CD14-positive monocyte (primary cell): ENCODE measurements at regions not wholly inside any gene's neighbourhood (a gene's known extent, or its start where the extent isn't known, plus 50 kb on each side); places are given as distances from the start of the nearest gene placed in this dataset.
A peak's percentile ranks its signal among the peaks of the same experiment; 100 is the strongest.

Experiments used
- DNase-seq, 3 donors: peaks; one replicate each; pipeline ENCODE4 v3.0.0-alpha.2; 2011 to 2022
- H2AFZ ChIP-seq: 2 replicates; pipeline ENCODE4 v1.6.0; 2012; ENCODE audit warnings: mild to moderate bottlenecking, low read depth, low read length, inconsistent platforms; ENCODE audit not compliant: insufficient read depth, poor library complexity, severe bottlenecking
- H3K27ac ChIP-seq, 2 donors: 1 replicate in 1 of 2; 2 replicates in 1 of 2; pipeline ENCODE4 v1.5.1; 2012 to 2013; ENCODE audit warnings: low read length in 2 of 2, control low read depth in 1 of 2, inconsistent platforms in 1 of 2, low read depth in 1 of 2, mild to moderate bottlenecking in 1 of 2
- H3K27me3 ChIP-seq, 2 donors: one replicate each; pipeline versions ENCODE4 v1.6.0 to v1.6.1; 2011 to 2013; ENCODE audit warnings: low read length in 2 of 2; ENCODE audit not compliant: control insufficient read depth in 2 of 2, insufficient read depth in 2 of 2
- H3K36me3 ChIP-seq, 2 donors: replicated peaks in 1 of 2; 1 replicate in 1 of 2; 2 replicates in 1 of 2; pipeline versions ENCODE4 v1.5.1 to v1.6.1; 2012 to 2013; ENCODE audit warnings: low read length in 2 of 2, control low read depth in 1 of 2, inconsistent platforms in 1 of 2, mild to moderate bottlenecking in 1 of 2; ENCODE audit not compliant: insufficient read depth in 2 of 2, control insufficient read depth in 1 of 2
- H3K4me1 ChIP-seq, 2 donors: 1 replicate in 1 of 2; 2 replicates in 1 of 2; pipeline versions ENCODE4 v1.5.1 to v1.6.1; 2012 to 2013; ENCODE audit warnings: low read length in 2 of 2, control low read depth in 1 of 2, inconsistent platforms in 1 of 2, mild to moderate bottlenecking in 1 of 2, moderate library complexity in 1 of 2; ENCODE audit not compliant: insufficient read depth in 2 of 2, control insufficient read depth in 1 of 2
- H3K4me2 ChIP-seq: replicated peaks from 2 replicates; pipeline ENCODE3; 2012; ENCODE audit warnings: low read length, moderate library complexity, mild to moderate bottlenecking; ENCODE audit not compliant: poor library complexity, severe bottlenecking; ENCODE audit errors: extremely low read depth
- H3K4me3 ChIP-seq, 3 experiments: fragments of 200-600 bp in 1 of 3; sonication (generic) in 1 of 3; replicated peaks in 1 of 3; 1 replicate in 2 of 3; 2 replicates in 1 of 3; pipeline ENCODE4 v1.5.1; 2011 to 2013; ENCODE audit warnings: low read length in 3 of 3, mild to moderate bottlenecking in 3 of 3, control low read depth in 2 of 3, low read depth in 2 of 3, inconsistent platforms in 1 of 3, moderate library complexity in 1 of 3
- H3K79me2 ChIP-seq: 2 replicates; pipeline ENCODE4 v1.6.0; 2012; ENCODE audit warnings: mild to moderate bottlenecking, control low read depth, inconsistent platforms, low read length, moderate library complexity; ENCODE audit not compliant: insufficient read depth
- H3K9ac ChIP-seq: 2 replicates; pipeline ENCODE4 v1.6.0; 2017; ENCODE audit warnings: low read length, mild to moderate bottlenecking; ENCODE audit not compliant: insufficient read depth, poor library complexity, severe bottlenecking
- H3K9me3 ChIP-seq, 2 donors: replicated peaks in 1 of 2; 1 replicate in 1 of 2; 2 replicates in 1 of 2; pipeline versions ENCODE4 v1.5.1 to v1.6.1; 2012 to 2013; ENCODE audit warnings: low read length in 2 of 2, control low read depth in 1 of 2; ENCODE audit not compliant: control insufficient read depth in 1 of 2, insufficient read depth in 1 of 2
- H4K20me1 ChIP-seq: 2 replicates; pipeline ENCODE4 v1.6.0; 2012; ENCODE audit warnings: mild to moderate bottlenecking, low read length, control low read depth, moderate library complexity; ENCODE audit not compliant: insufficient read depth
- H3K27ac Mint-ChIP-seq, 7 donors: one replicate each; pipeline ENCODE4 v1.8.0; 2020; ENCODE audit warnings: mild to moderate bottlenecking in 7 of 7, mixed read lengths in 7 of 7, moderate library complexity in 6 of 7, inconsistent platforms in 2 of 7
- H3K27me3 Mint-ChIP-seq, 3 donors: one replicate each; pipeline ENCODE4 v1.8.0; 2021 to 2022; ENCODE audit warnings: low read depth in 3 of 3, mild to moderate bottlenecking in 3 of 3, mixed read lengths in 3 of 3, moderate library complexity in 3 of 3, inconsistent platforms in 1 of 3
- H3K36me3 Mint-ChIP-seq, 2 donors: one replicate each; pipeline ENCODE4 v1.8.0; 2020; ENCODE audit warnings: mixed read lengths in 2 of 2, inconsistent platforms in 1 of 2, mild to moderate bottlenecking in 1 of 2
- H3K4me1 Mint-ChIP-seq: one replicate; pipeline ENCODE4 v1.8.0; 2020; ENCODE audit warnings: mild to moderate bottlenecking, mixed read lengths
- H3K4me3 Mint-ChIP-seq, 2 donors: one replicate each; pipeline ENCODE4 v1.8.0; 2020; ENCODE audit warnings: mild to moderate bottlenecking in 2 of 2, mixed read lengths in 2 of 2, moderate library complexity in 1 of 2
- H3K9me3 Mint-ChIP-seq, 7 donors: one replicate each; pipeline ENCODE4 v1.8.0; 2020 to 2022; ENCODE audit warnings: mixed read lengths in 7 of 7, mild to moderate bottlenecking in 6 of 7, moderate library complexity in 6 of 7, inconsistent platforms in 2 of 7
- WGBS: methylation state at CpG from one replicate; pipeline ENCODE4 v1.1.5; 2013; ENCODE audit warnings: missing lambda C conversion rate; ENCODE audit not compliant: insufficient coverage; 5-methylcytosine and 5-hydroxymethylcytosine counted together
- intact Hi-C, 2 donors: fragments of 100-400 bp; cut with micrococcal nuclease; formaldehyde crosslinking; loops; one replicate each; pipeline versions ENCODE4 v1.15.0 to v1.15.1; 2023
- TF ChIP-seq, protein P1 (sequence below): fragments of 200-600 bp; IDR thresholded peaks from one replicate; pipeline ENCODE4 v1.8.0; 2022; ENCODE audit warnings: antibody characterized with exemption, mild to moderate bottlenecking

DNA sequence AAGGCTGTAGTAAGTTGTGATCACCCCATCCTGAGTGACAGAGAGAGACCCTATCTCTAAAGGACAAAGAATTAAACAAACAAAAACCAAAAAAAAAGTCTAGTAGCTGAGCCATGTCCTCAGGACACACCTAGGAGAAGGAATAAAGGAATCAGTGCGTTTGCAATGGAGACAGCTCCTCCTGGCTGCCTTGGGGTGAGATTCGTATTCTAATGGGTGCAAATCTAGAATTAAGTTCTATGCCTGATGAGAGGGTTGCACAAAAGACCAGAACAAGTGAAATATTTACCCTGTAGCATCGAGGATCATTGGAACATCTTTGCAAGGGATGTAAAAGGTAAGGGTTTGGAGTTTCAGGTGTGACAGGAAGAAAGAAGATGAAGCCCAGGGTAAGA lies 70.3 kb upstream of the BMAL1 start:
- peak overlapping the region; percentile 62 to 83 for H3K27ac ChIP-seq
- no peak for DNase-seq
- 78% methylated on average over 3 of the region's 3 CpGs for whole genome bisulfite sequencing
- peak overlapping the region; percentile 67 for H3K9ac ChIP-seq
- no peaks in the 10 kb centered on the region for H4K20me1 ChIP-seq
- Mint-ChIP-seq H3K4me1 (peaks cover 44% of the 10 kb centered on the region), H3K9me3 (no peaks in the 10 kb centered on the region), H3K27ac (peak overlapping the region in 6 of 7 donors; percentile 86 to 97 (median 88)), H3K4me3 (peak overlapping the region; percentile 76 to 92), H3K36me3 (no peaks in the 10 kb centered on the region), H3K27me3 (no peaks in the 10 kb centered on the region)
- H3K4me2 ChIP-seq, result peak overlapping the region; percentile 82
- TF ChIP-seq, protein P1, sequence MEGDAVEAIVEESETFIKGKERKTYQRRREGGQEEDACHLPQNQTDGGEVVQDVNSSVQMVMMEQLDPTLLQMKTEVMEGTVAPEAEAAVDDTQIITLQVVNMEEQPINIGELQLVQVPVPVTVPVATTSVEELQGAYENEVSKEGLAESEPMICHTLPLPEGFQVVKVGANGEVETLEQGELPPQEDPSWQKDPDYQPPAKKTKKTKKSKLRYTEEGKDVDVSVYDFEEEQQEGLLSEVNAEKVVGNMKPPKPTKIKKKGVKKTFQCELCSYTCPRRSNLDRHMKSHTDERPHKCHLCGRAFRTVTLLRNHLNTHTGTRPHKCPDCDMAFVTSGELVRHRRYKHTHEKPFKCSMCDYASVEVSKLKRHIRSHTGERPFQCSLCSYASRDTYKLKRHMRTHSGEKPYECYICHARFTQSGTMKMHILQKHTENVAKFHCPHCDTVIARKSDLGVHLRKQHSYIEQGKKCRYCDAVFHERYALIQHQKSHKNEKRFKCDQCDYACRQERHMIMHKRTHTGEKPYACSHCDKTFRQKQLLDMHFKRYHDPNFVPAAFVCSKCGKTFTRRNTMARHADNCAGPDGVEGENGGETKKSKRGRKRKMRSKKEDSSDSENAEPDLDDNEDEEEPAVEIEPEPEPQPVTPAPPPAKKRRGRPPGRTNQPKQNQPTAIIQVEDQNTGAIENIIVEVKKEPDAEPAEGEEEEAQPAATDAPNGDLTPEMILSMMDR, result no peak
- no peaks in the 10 kb centered on the region for H3K79me2 ChIP-seq
- H2AFZ ChIP-seq, result peak overlapping the region; percentile 70
- no peaks in the 10 kb centered on the region for H3K27me3 ChIP-seq
- peaks cover 32 to 37% of the 10 kb centered on the region in 2 donors for H3K4me1 ChIP-seq
- no peaks in the 10 kb centered on the region for H3K9me3 ChIP-seq
- no peaks in the 10 kb centered on the region for H3K36me3 ChIP-seq
- peak overlapping the region; percentile 43 to 88 (median 77) for H3K4me3 ChIP-seq
- intact Hi-C loops, result no loop called here

DNA sequence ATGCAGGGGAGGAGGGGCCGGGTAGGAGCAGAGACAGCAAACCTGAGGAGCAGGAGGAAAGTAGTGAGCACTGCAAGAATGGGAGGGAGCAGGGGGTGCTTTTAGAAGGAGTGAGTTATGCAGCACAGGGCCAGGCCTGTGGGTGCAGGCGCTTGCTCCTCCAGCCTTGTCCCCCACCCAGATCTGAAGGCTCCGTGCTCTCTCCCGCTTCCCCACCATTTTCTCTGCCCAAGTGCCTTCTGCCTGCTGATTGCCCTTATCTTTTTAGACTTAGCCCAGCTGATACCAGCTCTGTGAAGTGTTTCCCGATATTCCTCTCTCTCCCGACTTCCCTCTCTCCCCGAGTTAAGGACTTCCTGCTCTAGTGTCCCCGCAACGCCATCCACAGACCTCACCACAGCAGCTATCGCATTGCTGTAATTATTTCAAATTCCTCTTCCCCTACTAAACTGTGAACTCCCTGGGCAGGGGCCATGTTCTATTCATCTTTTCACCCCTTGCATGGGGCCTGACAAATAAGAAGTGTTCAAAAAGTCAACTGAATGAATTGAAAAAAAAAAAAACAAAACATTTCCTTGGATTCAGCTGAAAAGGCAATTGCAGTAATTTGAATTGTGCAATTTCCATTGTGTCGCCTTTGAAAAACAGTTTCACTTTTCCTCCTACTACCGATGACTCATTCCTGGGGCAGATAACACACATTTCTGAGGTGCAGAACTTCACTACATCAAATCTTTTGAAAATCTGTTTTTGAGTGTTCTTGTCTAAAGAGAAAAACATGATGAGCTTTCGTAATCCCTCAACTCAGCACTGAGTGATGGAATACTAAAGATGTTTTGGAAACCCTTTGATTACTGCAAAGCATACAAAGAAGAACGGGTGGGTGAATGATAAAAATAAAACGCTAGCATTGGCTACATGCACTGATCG lies 69.7 kb upstream of the BMAL1 start:
- peak; percentile 66 to 81 (median 75) for DNase-seq
- H3K27me3 ChIP-seq, result no peaks in the 10 kb centered on the region
- no peaks in the 10 kb centered on the region for H3K36me3 ChIP-seq
- peak overlapping the region; percentile 62 to 83 for H3K27ac ChIP-seq
- H3K4me2 ChIP-seq, result peak overlapping the region; percentile 82
- H3K9ac ChIP-seq, result peak overlapping the region; percentile 67
- H3K4me3 ChIP-seq, result peak overlapping the region; percentile 43 to 88 (median 77)
- H3K4me1 Mint-ChIP-seq, result peaks cover 44% of the 10 kb centered on the region
- H3K9me3 ChIP-seq, result no peaks in the 10 kb centered on the region
- H2AFZ ChIP-seq, result peak overlapping the region; percentile 70
- no peaks in the 10 kb centered on the region for H3K36me3 Mint-ChIP-seq
- intact Hi-C loops, result no loop called here
- H4K20me1 ChIP-seq, result no peaks in the 10 kb centered on the region
- no peaks in the 10 kb centered on the region for H3K27me3 Mint-ChIP-seq
- peaks cover 32 to 37% of the 10 kb centered on the region in 2 donors for H3K4me1 ChIP-seq
- peak overlapping the region; percentile 86 to 97 (median 88) for H3K27ac Mint-ChIP-seq
- peak overlapping the region; percentile 76 to 92 for H3K4me3 Mint-ChIP-seq
- H3K9me3 Mint-ChIP-seq, result no peaks in the 10 kb centered on the region
- no peaks in the 10 kb centered on the region for H3K79me2 ChIP-seq
- 11% methylated on average over 8 of the region's 16 CpGs for WGBS
- TF ChIP-seq, protein P1, result no peak
